IMR-90 (cell line): ENCODE measurements at regions not wholly inside any gene's neighbourhood (a gene's known extent, or its start where the extent isn't known, plus 50 kb on each side); places are given as distances from the start of the nearest gene placed in this dataset.

Experiments
- ATAC-seq: fragments of 200-7000 bp; cut with Tn5 transposase; 2 replicates; pipeline ENCODE4 v1.9.1; 2020; ENCODE audit warnings: low read depth, mild to moderate bottlenecking, moderate library complexity
- BruUV-seq: library from RNA; stranded (reverse); fragments of 400-500 nt; replicated peaks from 2 replicates; lab custom pipeline; 2021; lab: Mats Ljungman, UMichigan
- CTCF ChIA-PET: fragments of 300-600 bp; formaldehyde crosslinking; extraction: SDS; loops from one replicate; lab custom pipeline; 2021; ENCODE audit warnings: antibody characterized with exemption; lab: Yijun Ruan, JAX
- POLR2A ChIA-PET: fragments of 300-600 bp; sonication (Branson Sonifier 250); formaldehyde crosslinking; loops from one replicate; lab custom pipeline; 2022; ENCODE audit warnings: antibody characterized with exemption; ENCODE audit not compliant: unreplicated experiment; lab: Charles Lee
- DNase-seq: peaks from one replicate; pipeline ENCODE4 v3.0.0; 2013
- H2AFZ ChIP-seq: replicated peaks from 2 replicates; pipeline ENCODE3; 2013; ENCODE audit warnings: low read length, mild to moderate bottlenecking; ENCODE audit not compliant: poor library complexity
- H2AK5ac ChIP-seq: 2 replicates; pipeline ENCODE4 v1.6.1; 2013; ENCODE audit warnings: low read depth, low read length, inconsistent platforms
- H2AK9ac ChIP-seq: replicated peaks from 2 replicates; pipeline ENCODE3; 2013; ENCODE audit warnings: mild to moderate bottlenecking, low read depth, low read length, moderate library complexity; ENCODE audit not compliant: poor library complexity
- H2BK120ac ChIP-seq: 2 replicates; pipeline ENCODE4 v1.6.1; 2013; ENCODE audit warnings: low read depth, low read length, inconsistent platforms
- H2BK15ac ChIP-seq: 3 replicates; pipeline ENCODE4 v1.6.1; 2013; ENCODE audit warnings: low read depth, low read length, inconsistent platforms
- H2BK20ac ChIP-seq: 2 replicates; pipeline ENCODE4 v1.6.1; 2013; ENCODE audit warnings: low read depth, mild to moderate bottlenecking, inconsistent platforms, low read length, moderate library complexity
- H2BK5ac ChIP-seq: 2 replicates; pipeline ENCODE4 v1.6.1; 2013; ENCODE audit warnings: mild to moderate bottlenecking, low read depth, low read length, inconsistent platforms; ENCODE audit not compliant: poor library complexity, severe bottlenecking
- H3K14ac ChIP-seq: replicated peaks from 2 replicates; pipeline ENCODE4 v1.6.1; 2013; ENCODE audit warnings: low read depth, low read length, inconsistent platforms
- H3K18ac ChIP-seq: 2 replicates; pipeline ENCODE4 v1.6.1; 2013; ENCODE audit warnings: low read depth, low read length, control low read depth
- H3K23ac ChIP-seq: 2 replicates; pipeline ENCODE4 v1.6.1; 2013; ENCODE audit warnings: low read depth, low read length, inconsistent platforms
- H3K27ac ChIP-seq: 2 replicates; pipeline ENCODE4 v1.5.1; 2013; ENCODE audit warnings: mild to moderate bottlenecking, control low read depth, low read length; ENCODE audit not compliant: insufficient read depth
- H3K27me3 ChIP-seq: 2 replicates; pipeline ENCODE4 v1.6.1; 2013; ENCODE audit warnings: low read length; ENCODE audit not compliant: control insufficient read depth, insufficient read depth
- H3K36me3 ChIP-seq: 2 replicates; pipeline ENCODE4 v1.6.1; 2013; ENCODE audit warnings: low read length, mixed read lengths; ENCODE audit not compliant: control insufficient read depth, insufficient read depth
- H3K4ac ChIP-seq: 2 replicates; pipeline ENCODE4 v1.6.1; 2013; ENCODE audit warnings: low read depth, low read length, inconsistent platforms
- H3K4me1 ChIP-seq: 2 replicates; pipeline ENCODE4 v1.6.1; 2013; ENCODE audit warnings: low read length, mixed read lengths; ENCODE audit not compliant: control insufficient read depth, insufficient read depth
- H3K4me2 ChIP-seq: 2 replicates; pipeline ENCODE4 v1.6.1; 2013; ENCODE audit warnings: low read depth, mild to moderate bottlenecking, control low read depth, low read length, moderate library complexity
- H3K4me3 ChIP-seq: 2 replicates; pipeline ENCODE4 v1.5.1; 2013; ENCODE audit warnings: low read depth, mild to moderate bottlenecking, control low read depth, low read length, moderate library complexity; ENCODE audit not compliant: insufficient read depth
- H3K56ac ChIP-seq: 2 replicates; pipeline ENCODE4 v1.6.1; 2013; ENCODE audit warnings: low read length, inconsistent platforms; ENCODE audit not compliant: insufficient read depth; ENCODE audit errors: extremely low read depth
- H3K79me1 ChIP-seq, 2 experiments: 2 replicates each; pipeline ENCODE4 v1.6.1; 2013; ENCODE audit warnings: low read length in 2 of 2, inconsistent platforms in 1 of 2, low read depth in 1 of 2
- H3K9ac ChIP-seq: 2 replicates; pipeline ENCODE4 v1.6.1; 2013; ENCODE audit warnings: low read depth, low read length, control low read depth
- H3K9me1 ChIP-seq: 2 replicates; pipeline ENCODE4 v1.6.1; 2013; ENCODE audit warnings: low read length, inconsistent platforms; ENCODE audit not compliant: insufficient read depth
- H3K9me3 ChIP-seq: 2 replicates; pipeline ENCODE4 v1.6.1; 2013; ENCODE audit warnings: low read length; ENCODE audit not compliant: control insufficient read depth, insufficient read depth
- H4K20me1 ChIP-seq: 2 replicates; pipeline ENCODE4 v1.6.1; 2013; ENCODE audit warnings: low read length, inconsistent platforms; ENCODE audit not compliant: insufficient read depth
- H4K5ac ChIP-seq: 2 replicates; pipeline ENCODE4 v1.6.1; 2013; ENCODE audit warnings: mild to moderate bottlenecking, low read depth, low read length, control low read depth
- H4K8ac ChIP-seq, 2 experiments: 2 replicates each; pipeline ENCODE4 v1.6.1; 2013; ENCODE audit warnings: low read depth in 2 of 2, low read length in 2 of 2, control low read depth in 1 of 2, inconsistent platforms in 1 of 2
- H4K91ac ChIP-seq: 2 replicates; pipeline ENCODE4 v1.6.1; 2013; ENCODE audit warnings: low read depth, low read length, inconsistent platforms; ENCODE audit not compliant: insufficient read depth
- BHLHE40 ChIP-seq: fragments of 150-350 bp; IDR thresholded peaks from 2 replicates; pipeline ENCODE4 v1.6.1; 2016; ENCODE audit warnings: mild to moderate bottlenecking, low read depth, low read length
- CEBPB ChIP-seq: IDR thresholded peaks from 2 replicates; pipeline ENCODE4 v1.6.1; 2012; ENCODE audit warnings: low read depth, low read length, improper control_type of control experiment
- CHD1 ChIP-seq: IDR thresholded peaks from 2 replicates; pipeline ENCODE4 v1.6.1; 2012; ENCODE audit warnings: low read depth, low read length, improper control_type of control experiment
- CTCF ChIP-seq: conservative IDR thresholded peaks from 2 replicates; pipeline ENCODE4 v1.5.1; 2012; ENCODE audit warnings: mild to moderate bottlenecking, low read depth, low read length, improper control_type of control experiment
- ELK1 ChIP-seq: fragments of 150-350 bp; IDR thresholded peaks from 2 replicates; pipeline ENCODE4 v1.6.1; 2016; ENCODE audit warnings: low read depth, mild to moderate bottlenecking, low read length, moderate library complexity, borderline replicate concordance
- FOS ChIP-seq: fragments of 150-350 bp; IDR thresholded peaks from 2 replicates; pipeline ENCODE4 v1.6.1; 2016; ENCODE audit warnings: low read depth, low read length
- MAFK ChIP-seq: IDR thresholded peaks from 2 replicates; pipeline ENCODE4 v1.6.1; 2012; ENCODE audit warnings: low read depth, low read length, improper control_type of control experiment
- MAZ ChIP-seq: IDR thresholded peaks from 2 replicates; pipeline ENCODE4 v1.6.1; 2012; ENCODE audit warnings: low read depth, mild to moderate bottlenecking, low read length, improper control_type of control experiment, moderate library complexity, borderline replicate concordance
- NFE2L2 ChIP-seq: fragments of 150-350 bp; IDR thresholded peaks from 2 replicates; pipeline ENCODE4 v1.6.1; 2016; ENCODE audit warnings: low read depth, mild to moderate bottlenecking, low read length
- POLR2A ChIP-seq: IDR thresholded peaks from 2 replicates; pipeline ENCODE4 v1.6.1; 2012; ENCODE audit warnings: mild to moderate bottlenecking, low read depth, low read length
- RAD21 ChIP-seq: IDR thresholded peaks from 2 replicates; pipeline ENCODE4 v1.6.1; 2012; ENCODE audit warnings: low read length, improper control_type of control experiment
- RCOR1 ChIP-seq: IDR thresholded peaks from 2 replicates; pipeline ENCODE4 v1.6.1; 2012; ENCODE audit warnings: mild to moderate bottlenecking, low read length, improper control_type of control experiment; ENCODE audit not compliant: insufficient replicate concordance
- RFX5 ChIP-seq: IDR thresholded peaks from 2 replicates; pipeline ENCODE4 v1.8.0; 2012; ENCODE audit warnings: low read depth, mild to moderate bottlenecking, low read length, moderate library complexity
- SMC3 ChIP-seq: fragments of 150-350 bp; IDR thresholded peaks from 2 replicates; pipeline ENCODE4 v1.6.1; 2016; ENCODE audit warnings: low read depth, mild to moderate bottlenecking, antibody characterized with exemption, low read length, moderate library complexity
- USF2 ChIP-seq: fragments of 150-350 bp; IDR thresholded peaks from 2 replicates; pipeline ENCODE4 v1.6.1; 2017; ENCODE audit warnings: mild to moderate bottlenecking, antibody characterized with exemption, low read length, low read depth
- WGBS, 2 experiments: methylation state at CpG; one replicate each; pipeline versions ENCODE4 v1.1.5 to v1.1.7; 2013; ENCODE audit warnings: missing lambda C conversion rate in 2 of 2; ENCODE audit not compliant: insufficient read length in 1 of 2; ENCODE audit errors: extremely low coverage in 2 of 2; 5-methylcytosine and 5-hydroxymethylcytosine counted together
- dilution Hi-C: fragments of 300-500 bp; cut with HindIII; formaldehyde crosslinking; loops from one replicate; pipeline ENCODE4 v1.14.3; 2018; ENCODE audit warnings: low sequenced_read_pairs; ENCODE audit not compliant: unreplicated experiment
- in situ Hi-C: fragments of 300-500 bp; cut with MboI; formaldehyde crosslinking; loops from 3 replicates; pipeline ENCODE4 v1.14.3; 2019; ENCODE audit warnings: low sequenced_read_pairs, inconsistent platforms, mixed read lengths
- intact Hi-C: fragments of 100-400 bp; cut with micrococcal nuclease; formaldehyde crosslinking; loops from 2 replicates; pipeline ENCODE4 v1.10.0; 2022

GRCh38 chr4:123776267-123776666, 379.7 kb downstream of the SPRY1 start:
- Histone ChIP-seq H4K20me1 (no peaks in the 10 kb centered on the region), H2AK9ac (no peak overlapping the region), H3K4me3 (no peak overlapping the region), H3K36me3 (no peaks in the 10 kb centered on the region), H3K79me1 (no peaks in the 10 kb centered on the region), H4K91ac (no peak overlapping the region), H2AK5ac (peak overlapping the region; percentile 8; the same call in 1 of the 2 replicates), H2BK5ac (peak overlapping the region; percentile 7), H4K8ac (peak overlapping the region in 1 of 2 experiments; percentile 28; a peak in 1 of 4 replicates), H2BK20ac (peak overlapping the region; percentile 61; the same call in 1 of the 2 replicates), H3K9me3 (no peaks in the 10 kb centered on the region), H2BK15ac (peak overlapping the region; percentile 36; the same call in 2 of the 3 replicates), H3K27me3 (no peaks in the 10 kb centered on the region), H3K4me2 (no peak overlapping the region), H3K14ac (0 out of 2 replicates have a peak overlapping the region, but pooled peaks have one; percentile 71), H4K5ac (peak overlapping the region; percentile 78; the same call in 1 of the 2 replicates), H3K27ac (no peak overlapping the region), H3K4ac (peak overlapping the region; percentile 31; the same call in 1 of the 2 replicates), H3K9ac (no peak overlapping the region), H2AFZ (no peak overlapping the region), H3K23ac (no peak overlapping the region), H2BK120ac (peak overlapping the region; percentile 14; the same call in 1 of the 2 replicates), H3K18ac (peak overlapping the region; percentile 77; the same call in 1 of the 2 replicates), H3K4me1 (peaks cover 4% of the 10 kb centered on the region; the same call in 1 of the 2 replicates), H3K56ac (no peak overlapping the region), H3K9me1 (no peaks in the 10 kb centered on the region)
- POLR2A ChIA-PET = no interaction called here
- WGBS, 2 experiments = 100% methylated on average over 1 of the region's 1 CpG; no CpG with 5 or more reads in 1 of the 2 experiments
- intact Hi-C loops (no loop called here), in situ Hi-C loops (loop anchor here (10.0 kb wide), 1 partner anchor 479 kb away; no protein-coding TSS in a partner anchor), dilution Hi-C loops (no loop called here)
- BruUV-seq = no TSS peak
- no peak for DNase-seq
- no peak for ATAC-seq
- CTCF ChIA-PET = no interaction called here
- TF ChIP-seq POLR2A = no peak
- no peak for TF ChIP-seq MAZ
- TF ChIP-seq CTCF = no peak
- no peak for TF ChIP-seq NFE2L2
- TF ChIP-seq RAD21 = no peak
- TF ChIP-seq USF2 = no peak
- TF ChIP-seq BHLHE40 = no peak
- no peak for TF ChIP-seq ELK1
- no peak for TF ChIP-seq RFX5
- TF ChIP-seq RCOR1 = no peak
- no peak for TF ChIP-seq MAFK
- no peak for TF ChIP-seq CEBPB
- TF ChIP-seq SMC3 = no peak
- TF ChIP-seq CHD1 = no peak
- TF ChIP-seq FOS = no peak
